ENCODE measurements at regions not wholly inside any gene's neighbourhood (a gene's known extent, or its start where the extent isn't known, plus 50 kb on each side); places are given as distances from the start of the nearest gene placed in this dataset.
"Not testable (repeated sequence)": the region's sequence is repeated elsewhere in the genome, so short reads cannot be mapped to it uniquely, and the experiment has no call there.

DNA sequence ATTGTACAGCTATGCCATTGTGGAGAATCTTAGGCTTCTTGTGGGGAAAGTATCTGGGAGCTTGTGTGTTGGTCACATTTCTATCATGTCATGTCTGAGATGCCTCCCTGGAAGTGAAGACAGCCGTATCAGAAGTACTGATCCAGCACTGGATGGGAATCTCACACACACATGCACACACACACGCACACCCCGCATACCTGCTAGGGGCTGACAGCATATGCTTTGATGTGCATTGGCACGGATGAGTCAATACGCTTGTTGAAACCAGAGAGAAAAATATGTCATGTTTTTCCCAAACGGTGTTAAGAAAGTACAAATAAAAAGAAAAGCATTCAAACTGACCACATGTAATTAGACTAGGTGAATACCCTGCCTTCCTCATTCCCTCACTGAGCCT, 260.8 kb downstream of the KTN1 start:
- DNase-seq (ENCODE audit: low spot score), result no peak
- intact Hi-C loops (cut with DNase I), result no loop called here

DNA sequence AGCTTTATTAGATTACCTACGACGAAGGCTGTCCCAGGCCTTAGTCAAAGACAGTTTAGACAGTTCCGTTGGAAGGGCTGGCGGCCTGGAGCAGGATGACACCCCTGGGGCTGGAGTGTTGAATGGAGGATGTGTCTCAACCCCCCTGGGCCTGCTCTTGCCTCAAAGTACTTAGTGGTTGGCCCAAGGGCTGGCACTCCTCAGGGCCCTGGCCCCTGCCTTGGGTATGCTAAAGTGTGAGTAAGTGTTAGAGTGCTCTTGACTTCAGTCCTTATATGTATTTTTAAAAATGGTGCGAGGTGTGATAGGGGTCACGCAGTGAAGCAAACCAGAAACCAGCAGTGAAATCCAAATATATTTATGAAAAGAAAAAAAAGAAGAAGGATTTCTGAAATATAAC, 261.6 kb downstream of the KTN1 start:
- no peak for DNase-seq (ENCODE audit: low spot score)
- intact Hi-C loops (cut with DNase I), result no loop called here

DNA sequence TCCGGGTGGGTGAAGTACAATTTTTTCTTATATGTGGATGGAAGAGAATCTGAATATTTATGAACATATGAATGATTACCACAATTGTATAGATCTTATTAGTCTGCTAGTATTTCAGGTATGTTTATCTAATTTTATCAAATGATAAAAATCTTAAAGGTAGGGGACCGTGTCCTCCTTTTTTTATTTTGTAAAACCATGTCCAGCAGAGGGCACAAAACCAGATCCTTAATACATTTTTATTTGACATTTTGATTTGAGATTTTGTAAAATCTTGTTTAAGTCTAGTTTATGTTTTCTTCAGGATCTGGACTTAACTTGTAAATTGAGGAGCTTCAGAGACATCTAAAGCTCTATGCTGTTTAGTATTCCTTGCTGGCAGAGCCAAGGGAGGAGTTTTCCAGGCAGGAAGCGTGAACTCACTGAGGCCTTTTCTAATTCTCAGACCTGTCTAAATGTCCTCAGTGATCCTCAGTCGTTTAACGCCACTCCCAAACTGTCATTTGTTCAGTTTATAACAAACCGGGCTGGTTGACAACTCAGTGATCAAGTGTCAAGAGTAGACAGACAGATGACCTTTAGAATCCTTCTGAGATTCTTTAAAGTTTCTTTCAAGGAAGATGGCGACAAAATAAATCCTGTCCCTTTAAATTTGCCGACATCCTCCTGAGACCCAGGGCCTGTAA, 263.9 kb downstream of the KTN1 start:
- intact Hi-C loops (cut with DNase I), result no loop called here
- DNase-seq (ENCODE audit: low spot score), result no peak

DNA sequence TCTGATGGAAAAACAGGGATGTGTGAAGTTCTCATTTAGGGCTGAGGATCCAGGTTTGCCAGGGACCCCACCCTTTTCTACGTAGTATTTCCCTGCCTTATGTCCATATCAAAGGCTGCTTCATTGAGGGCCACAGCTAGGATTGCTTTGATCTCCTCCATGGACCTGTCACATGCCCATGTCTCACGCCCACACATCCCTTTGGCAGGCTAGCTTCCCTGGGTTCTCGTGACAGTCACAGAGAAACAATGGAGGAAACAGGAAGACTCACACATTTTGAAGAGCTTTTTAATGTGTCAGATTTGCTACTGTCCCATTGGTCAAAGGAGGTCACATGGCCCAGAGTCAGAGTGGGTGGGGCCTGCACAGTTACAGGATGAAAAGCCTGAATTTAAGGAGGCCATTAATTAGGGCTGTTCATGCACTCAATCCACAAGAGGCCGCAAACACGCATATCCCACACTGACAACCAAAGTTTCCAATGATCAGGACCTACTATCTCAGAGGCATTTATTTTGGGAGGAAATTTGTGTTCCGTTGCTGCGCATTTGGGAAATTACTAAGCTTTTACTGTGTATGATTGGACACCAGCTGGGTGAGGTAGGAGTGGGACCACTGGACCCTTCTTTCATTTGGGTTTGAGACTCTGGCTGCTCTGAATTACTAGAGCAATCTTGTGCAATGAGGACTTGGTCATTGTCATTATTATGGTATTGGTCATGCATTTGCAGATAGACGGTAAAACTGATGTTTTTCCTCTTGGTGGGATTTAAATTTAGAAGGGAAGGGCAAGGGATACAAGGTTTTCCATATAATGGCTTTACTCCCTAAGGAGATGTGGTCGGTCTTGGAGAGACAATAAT, 266.2 kb downstream of the KTN1 start:
- intact Hi-C loops (cut with DNase I), result loop anchor here (5.0 kb wide), 1 partner anchor 491 kb away; no protein-coding TSS in a partner anchor
- no peak for DNase-seq (ENCODE audit: low spot score)

DNA sequence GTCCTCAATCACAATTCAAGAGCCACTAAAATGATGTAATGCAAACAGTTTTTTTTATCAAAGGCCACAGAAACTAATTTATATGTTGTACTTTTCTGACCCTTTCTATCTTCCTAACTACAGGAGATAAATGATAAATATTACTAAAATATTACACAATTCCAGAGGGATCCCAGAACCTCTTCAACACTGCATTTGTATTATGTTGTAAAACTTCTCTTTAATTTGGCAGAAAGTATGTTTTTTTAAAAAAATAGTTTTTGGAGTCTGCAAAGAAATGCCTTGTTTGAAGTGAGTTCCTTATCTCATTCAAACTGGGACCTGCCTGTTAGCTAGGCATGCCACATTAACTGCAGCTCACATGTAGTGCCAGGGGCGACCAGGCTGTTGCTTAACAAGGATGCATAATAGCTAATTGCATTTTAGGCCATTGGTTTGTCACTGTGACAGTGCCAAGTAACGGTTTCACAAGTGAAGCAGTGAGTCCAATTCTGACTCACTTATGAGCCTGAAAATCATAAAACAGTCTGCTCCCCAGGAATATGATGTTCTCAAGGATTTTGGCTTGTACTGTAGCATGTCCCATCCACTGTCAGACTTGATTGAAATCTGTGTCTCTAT, 266.9 kb downstream of the KTN1 start:
- DNase-seq (ENCODE audit: low spot score), result no peak
- intact Hi-C loops (cut with DNase I), result loop anchor here (5.0 kb wide), 1 partner anchor 490 kb away; no protein-coding TSS in a partner anchor

DNA sequence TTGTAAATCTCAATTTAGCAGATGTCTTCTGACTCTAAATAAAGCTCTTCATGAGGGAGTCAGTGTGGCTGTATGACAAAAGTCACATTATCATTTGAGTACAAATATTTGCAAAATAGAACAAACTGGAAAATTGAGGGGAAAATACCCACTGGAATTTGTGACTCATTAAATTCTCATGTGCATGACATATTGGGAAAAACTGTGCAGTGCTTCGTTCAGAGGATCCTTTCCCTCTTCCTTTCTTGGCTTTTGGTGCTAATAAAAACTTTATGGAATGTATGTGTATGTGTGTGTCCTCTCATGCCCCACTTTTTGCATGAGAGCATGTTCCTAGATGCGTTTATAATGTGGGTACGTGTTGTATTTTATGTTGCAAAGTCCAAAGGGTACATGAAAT, 267.8 kb downstream of the KTN1 start:
- intact Hi-C loops (cut with DNase I), result loop anchor here (5.0 kb wide), 1 partner anchor 490 kb away; no protein-coding TSS in a partner anchor

DNA sequence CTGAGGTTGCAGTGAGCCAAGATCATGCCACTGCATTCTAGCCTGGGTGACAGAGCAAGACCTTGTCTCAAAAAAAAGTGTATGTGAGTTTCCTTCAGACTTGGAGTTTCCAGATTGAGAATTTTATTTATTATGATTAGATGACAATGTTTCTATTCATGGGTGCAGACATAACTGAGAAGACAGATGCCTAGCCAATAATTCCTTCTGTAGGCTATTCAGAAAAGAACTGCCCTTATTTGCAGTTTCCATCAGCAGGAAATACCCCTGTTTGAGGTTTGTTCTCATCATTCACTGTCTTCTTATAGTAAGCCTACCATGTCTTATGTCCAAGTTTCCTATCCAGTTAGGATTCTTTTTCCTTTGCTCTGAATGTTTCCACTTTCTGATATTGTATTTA, 269.0 kb downstream of the KTN1 start:
- DNase-seq (ENCODE audit: low spot score), result no peak
- intact Hi-C loops (cut with DNase I), result loop anchor here (5.0 kb wide), 1 partner anchor 488 kb away; no protein-coding TSS in a partner anchor

More for the DNA sequence above, 267.8 kb downstream of the KTN1 start:
- no peak for DNase-seq (ENCODE audit: low spot score)

DNA sequence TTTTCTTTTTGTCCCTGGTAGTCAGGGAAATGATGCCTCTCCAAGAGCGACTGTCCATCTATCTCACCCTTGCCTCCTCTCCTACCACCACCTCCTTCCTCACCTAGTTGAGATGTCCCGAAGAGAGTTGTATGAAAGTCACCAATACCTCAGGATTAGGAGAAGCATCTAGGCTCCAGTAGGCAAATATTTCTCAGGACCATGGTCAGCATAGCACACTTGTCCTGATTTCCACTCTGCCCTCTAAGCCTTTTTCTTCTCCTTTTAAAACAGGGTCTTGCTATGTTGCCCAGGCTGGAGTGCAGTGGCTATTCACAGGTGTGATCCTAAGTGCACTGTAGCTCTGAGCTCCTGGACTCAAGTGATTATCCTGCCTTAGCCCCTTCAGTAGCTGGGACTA, 268.4 kb upstream of the PELI2 start:
- no peak for DNase-seq (ENCODE audit: low spot score)
- intact Hi-C loops (cut with DNase I), result loop anchor here (5.0 kb wide), 1 partner anchor 487 kb away; no protein-coding TSS in a partner anchor

DNA sequence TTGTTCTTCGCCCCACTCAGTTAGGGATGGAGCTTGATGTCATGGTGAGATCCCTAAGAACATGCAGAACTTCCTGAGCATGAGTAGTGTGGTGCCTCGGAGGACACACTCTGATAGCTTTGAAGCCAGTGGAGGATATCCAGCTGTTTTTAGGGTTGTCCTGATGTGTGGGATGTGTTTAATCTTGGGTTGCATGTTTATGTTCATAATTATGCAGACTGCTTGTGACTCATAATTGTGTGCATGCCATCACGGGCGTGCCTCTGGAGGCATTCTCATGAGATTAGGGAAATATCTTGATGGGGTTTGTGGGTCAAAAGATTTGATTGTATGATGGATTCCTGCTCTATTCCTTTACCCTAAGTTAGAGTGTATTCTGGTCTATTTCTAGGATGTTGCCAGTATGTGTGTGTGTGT, 267.4 kb upstream of the PELI2 start:
- no peak for DNase-seq (ENCODE audit: low spot score)
- intact Hi-C loops (cut with DNase I), result no loop called here

DNA sequence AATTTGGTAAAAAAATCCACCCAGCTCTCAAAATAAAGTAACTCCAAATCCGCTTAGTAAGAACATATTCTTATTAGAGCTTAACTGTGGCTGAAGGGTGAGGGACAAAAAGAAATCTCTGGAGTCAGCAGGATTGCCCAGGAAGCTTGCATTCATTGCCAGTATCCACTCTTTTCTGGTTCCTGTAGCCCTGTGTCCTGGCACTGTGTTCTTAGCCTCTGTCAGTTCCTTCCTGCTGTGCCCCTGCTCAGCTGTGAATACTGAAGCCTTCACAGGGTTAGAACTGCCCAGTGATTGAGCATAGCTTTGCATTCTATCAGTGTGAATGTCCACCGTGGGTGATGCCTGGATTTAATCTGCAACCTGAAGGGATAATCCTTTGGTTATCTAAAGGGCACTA, 266.9 kb upstream of the PELI2 start:
- DNase-seq (ENCODE audit: low spot score), result no peak
- intact Hi-C loops (cut with DNase I), result no loop called here

DNA sequence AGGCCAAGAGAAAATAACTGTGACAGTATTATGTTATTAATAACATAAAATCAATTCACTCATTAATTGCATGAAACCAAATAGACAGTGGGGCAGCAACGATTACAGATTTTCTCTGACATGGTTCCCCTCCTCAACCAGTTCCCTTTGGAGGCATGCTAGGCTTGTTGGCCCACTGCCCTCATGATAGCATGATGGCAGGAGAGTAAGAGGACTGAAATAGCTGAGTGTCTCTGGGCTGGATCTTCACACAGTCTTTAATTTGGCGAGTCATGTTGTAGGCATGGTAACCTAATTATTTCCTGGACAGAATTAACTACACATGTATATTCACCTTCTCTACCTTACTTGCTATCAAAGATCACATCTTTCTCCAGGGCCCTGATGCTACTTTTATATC, 266.2 kb upstream of the PELI2 start:
- DNase-seq (ENCODE audit: low spot score), result no peak
- intact Hi-C loops (cut with DNase I), result no loop called here

DNA sequence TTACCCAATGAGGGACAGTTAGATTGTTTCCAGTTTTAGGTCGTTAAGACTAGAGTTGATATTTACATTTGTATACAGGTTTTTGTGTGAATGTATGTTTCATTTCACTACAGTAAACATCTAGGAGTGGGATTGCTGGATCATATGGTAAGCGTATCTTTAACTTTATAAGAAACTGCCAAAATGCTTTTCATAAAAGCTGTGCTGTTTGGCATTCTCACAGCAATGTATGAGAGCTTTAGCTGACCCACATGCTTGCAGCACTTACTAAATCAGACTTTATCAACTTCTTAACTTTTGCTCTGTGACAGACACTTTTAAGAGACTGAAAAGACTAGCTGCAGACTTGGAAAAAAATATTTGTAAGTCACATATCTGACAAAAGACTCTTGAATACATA, 262.5 kb upstream of the PELI2 start:
- intact Hi-C loops (cut with DNase I), result no loop called here
- no peak for DNase-seq (ENCODE audit: low spot score)

DNA sequence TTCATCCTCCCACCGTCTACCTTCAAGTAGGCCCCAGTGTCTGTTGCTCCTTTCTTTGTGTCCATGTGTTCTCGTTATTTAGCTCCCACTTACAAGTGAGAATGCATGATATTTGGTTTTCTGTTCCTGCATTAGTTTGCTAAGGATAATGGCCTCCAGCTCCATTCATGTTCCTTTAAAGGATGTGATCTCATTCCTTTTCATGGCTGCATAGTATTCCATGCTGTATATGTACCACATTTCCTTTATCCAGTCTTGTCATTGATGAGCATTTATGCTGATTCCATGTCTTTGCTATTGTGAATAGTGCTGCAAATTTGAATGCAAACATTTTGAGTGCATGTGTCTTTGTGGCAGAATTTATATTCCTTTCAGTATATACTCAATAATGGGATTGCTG, 259.6 kb upstream of the PELI2 start:
- no peak for DNase-seq (ENCODE audit: low spot score)
- intact Hi-C loops (cut with DNase I), result no loop called here

DNA sequence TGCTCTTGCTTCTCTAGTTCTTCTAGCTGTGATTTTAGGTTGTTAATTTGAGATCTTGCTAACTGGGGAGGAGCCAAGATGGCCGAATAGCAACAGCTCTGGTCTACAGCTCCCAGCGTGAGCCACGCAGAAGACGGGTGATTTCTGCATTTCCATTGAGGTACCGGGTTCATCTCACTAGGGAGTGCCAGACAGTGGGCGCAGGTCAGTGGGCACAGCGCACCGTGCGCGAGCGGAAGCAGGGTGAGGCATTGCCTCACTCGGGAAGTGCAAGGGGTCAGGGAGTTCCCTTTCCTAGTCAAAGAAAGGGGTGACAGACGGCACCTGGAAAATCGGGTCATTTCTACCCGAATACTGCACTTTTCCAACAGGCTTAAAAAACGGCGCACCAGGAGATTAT, 256.6 kb upstream of the PELI2 start:
- DNase-seq (ENCODE audit: low spot score); intact Hi-C loops (cut with DNase I): not testable (repeated sequence)

DNA sequence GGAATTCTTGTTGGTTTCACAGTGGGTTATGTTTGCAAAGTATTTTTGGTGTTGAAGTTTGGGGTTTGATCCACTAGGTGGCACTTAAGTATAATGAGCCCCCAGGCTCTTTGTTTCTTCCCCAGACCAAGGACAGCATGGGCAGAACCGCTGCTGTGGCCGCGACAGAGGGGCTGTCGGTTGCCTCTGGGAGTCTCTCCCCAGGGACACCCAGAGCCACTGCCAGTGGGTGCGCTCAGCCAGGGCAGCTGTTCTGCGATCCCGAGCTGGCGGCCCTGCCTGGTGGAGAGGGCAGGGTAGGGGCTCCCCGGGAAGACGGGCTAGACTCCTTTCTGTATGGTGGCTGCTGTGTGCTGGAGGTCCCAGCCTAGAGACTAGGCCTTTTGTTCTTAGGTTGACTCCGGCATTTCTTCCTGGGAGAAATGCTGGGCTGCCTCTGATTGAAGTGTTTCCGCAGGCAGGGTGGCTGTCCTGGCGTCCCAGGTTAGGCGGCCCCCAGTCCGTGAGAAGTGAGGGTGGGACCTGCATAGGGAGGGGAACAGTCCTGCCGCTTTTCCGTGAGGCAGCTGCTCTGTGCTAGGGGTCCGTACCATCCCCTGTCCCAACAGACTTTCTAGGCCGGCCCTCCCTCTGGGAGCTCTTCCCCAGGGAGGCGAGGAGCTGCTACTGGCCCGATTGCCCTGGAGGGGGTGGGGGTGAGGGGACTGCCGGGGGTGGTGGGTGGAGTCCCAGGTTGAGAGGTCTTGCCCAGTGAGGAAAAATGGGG, 253.1 kb upstream of the PELI2 start:
- intact Hi-C loops (cut with DNase I), result no loop called here
- no peak for DNase-seq (ENCODE audit: low spot score)

DNA sequence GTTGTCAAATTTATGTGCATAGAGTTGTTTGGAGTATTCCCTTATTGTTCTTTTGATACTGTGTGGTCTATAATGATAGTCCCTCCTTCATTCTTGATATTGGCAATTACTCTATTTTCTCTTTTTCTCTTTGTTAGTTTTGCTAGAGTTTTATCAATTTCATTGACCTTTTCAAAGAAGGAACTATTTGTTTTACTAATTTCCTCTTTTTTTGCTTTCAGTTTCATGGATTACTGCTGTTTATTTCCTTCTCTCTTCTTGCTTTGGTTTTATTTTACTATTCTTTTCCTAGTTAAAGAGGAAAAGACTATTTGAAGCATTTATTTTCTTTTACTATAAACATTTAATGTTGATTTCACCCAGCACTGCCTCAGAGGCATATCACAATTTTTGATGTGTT, 250.9 kb upstream of the PELI2 start:
- no peak for DNase-seq (ENCODE audit: low spot score)
- intact Hi-C loops (cut with DNase I), result no loop called here

DNA sequence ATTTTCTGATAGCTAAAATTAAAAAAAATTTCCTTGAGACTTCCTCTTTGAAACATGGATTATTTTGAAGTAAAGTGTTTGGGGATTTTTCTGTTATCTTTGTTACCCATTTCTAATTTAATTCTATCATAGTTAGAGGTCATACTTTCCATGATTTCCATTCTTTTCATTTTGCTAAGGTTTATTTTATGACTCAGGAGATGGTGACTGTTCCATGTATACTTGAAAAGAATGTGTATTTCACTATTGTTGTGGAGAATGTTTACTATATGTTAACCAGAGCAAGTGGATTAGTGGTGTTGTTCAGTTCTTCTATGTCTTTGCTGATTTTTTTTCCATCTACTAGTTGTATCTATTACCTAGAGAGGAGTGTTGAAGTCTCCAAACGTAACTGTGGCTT, 250.5 kb upstream of the PELI2 start:
- no peak for DNase-seq (ENCODE audit: low spot score)
- intact Hi-C loops (cut with DNase I), result no loop called here

DNA sequence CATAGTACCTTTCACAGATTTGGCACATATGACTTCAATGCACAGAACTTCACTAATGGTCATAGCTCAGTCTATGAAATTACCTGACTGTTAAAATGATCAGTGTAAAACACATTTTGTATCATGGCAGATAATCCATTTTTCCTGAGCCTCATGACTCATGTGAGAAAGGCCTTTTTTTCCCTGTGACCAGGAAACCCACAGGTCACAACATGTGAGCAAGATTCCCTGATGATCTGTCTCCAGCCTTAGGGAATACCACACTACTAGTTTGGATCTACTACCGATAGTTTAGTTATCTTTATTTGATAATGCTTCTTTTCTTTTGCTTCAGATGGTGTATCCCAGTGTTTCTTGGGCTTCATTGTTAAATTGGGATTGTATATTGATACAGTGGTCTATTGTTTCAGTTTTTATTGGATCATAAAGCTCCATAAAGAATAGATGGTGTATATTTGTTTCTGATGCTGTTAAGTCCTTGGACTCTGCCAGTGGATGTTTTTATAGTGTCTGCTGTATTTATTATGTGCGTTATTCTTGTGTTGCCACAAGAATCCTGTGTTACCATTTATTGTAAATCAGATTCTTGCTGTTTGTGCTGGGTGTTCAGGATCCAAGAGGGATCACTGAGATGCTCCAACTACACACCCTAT, 248.7 kb upstream of the PELI2 start:
- no peak for DNase-seq (ENCODE audit: low spot score)
- intact Hi-C loops (cut with DNase I), result no loop called here

DNA sequence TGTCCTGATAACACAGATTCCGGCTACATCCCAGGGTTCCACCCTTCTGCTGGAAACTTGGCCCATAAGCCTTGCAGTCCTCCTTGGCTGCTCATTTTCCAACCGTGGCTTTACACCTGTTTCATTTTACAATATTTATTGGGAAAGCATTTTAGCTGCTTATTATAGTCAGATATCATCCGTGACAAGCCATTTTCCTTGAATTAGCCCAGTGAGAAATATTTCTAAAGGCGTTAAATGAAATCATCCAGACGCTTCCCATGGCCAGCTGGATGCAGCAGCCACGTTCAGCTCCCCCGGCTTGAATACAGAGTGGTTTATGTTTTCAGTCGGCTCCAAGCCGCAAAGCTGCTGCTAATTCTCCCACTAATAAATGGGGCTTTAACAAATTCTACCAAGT, 245.0 kb upstream of the PELI2 start:
- intact Hi-C loops (cut with DNase I), result no loop called here
- DNase-seq (ENCODE audit: low spot score), result no peak
